GM18870 (cell line): ENCODE measurements at regions not wholly inside any gene's neighbourhood (a gene's known extent, or its start where the extent isn't known, plus 50 kb on each side); places are given as distances from the start of the nearest gene placed in this dataset.
"Not testable (repeated sequence)": the region's sequence is repeated elsewhere in the genome, so short reads cannot be mapped to it uniquely, and the experiment has no call there.

Experiments used
- ATAC-seq: cut with Tn5 transposase; IDR thresholded peaks from one replicate; pipeline ENCODE4 v1.9.1; 2021; ENCODE audit warnings: moderate library complexity; ENCODE audit not compliant: unreplicated experiment

DNA sequence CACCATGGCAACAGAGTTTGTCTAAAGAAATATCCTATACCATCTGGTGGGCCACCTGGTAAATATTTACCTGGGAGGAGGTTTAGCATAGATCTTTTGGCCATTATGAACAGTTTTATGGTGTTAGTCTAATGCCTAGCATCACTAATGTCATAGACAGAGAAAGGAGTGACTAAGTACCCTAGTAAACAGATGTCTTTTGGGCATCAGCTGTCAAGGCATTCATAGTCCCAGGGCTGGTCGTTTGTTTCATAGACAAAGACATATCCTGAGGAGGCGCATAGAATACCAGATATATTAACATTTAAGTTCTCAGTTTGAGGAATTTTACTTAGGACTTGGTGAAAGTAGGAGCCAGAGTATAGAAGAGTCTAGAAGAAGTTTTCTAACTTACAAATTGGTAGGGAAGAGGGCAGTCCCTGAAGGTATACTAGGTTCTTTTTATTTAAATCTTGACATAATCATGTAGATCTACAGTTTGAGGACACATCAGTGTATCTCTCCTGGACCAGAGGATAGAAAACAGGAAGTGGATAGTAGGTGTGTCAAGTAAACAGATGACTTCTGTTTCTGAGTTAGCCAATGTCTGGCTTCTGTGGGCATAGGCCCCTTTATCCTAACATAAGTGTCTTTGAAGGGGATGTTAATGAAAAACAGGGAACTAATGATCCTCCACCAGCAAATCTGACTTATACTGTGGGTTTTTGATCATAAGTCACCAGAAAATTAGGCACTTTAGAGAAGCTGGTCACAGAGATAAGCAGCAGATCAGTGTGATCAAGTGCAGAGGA is 105.0 kb upstream of the PRSS3 start:
- ATAC-seq = no peak

DNA sequence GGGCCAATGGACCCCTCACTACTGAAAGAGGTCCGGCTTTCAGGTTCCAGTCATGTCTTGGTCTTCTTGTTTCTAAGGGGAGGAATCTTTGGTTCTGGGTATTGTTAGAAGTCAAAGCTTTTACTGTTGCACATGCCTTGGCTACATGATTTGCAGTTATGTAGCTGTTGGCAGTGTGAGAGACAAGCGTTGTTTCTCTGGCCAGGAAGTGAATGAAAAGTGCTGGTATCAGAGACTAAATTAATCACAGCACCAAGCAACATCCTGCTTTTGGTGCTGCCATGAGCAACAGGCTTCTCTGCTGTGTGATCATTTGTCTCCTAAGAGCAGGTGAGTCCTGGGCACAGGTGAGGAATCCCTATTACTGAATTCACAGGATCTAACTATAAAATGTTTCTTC is 100.1 kb upstream of the PRSS3 start:
- ATAC-seq = no peak

DNA sequence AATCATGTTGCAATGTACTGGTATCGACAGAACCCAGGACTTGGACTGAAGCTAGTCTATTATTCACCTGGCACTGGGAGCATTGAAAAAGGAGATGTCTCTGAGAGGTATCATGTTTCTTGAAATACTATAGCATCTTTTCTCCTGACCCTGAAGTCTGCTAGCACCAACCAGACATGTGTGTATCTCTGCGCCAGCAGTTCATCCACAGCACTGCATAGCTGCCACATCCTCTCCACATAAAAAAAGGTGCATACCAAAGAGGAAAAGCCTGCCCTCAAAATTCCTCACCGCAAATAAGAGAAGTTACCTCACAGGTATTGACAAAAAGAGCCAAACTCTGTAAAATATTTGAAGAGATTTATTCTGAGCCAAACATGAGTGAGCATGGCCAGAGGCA is 99.5 kb upstream of the PRSS3 start:
- no peak for ATAC-seq

DNA sequence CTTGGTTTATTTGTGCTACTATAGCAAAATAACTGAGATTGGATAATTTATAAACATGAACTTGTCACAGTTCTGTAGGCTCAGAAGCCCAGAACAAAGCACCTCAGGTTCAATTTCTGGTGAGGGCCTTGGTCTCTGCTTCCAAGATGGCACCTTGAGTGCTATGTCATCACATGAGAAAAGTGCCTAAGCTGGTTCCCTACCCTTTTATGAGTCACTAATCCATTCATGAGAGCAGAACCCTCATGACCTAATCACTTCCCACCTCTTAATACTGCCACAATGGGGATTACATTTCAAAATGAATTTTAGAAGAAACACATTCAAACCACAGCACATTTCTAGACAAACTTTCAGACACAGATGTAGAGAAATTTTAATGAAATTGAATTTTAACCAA is 98.2 kb upstream of the PRSS3 start:
- ATAC-seq = no peak

DNA sequence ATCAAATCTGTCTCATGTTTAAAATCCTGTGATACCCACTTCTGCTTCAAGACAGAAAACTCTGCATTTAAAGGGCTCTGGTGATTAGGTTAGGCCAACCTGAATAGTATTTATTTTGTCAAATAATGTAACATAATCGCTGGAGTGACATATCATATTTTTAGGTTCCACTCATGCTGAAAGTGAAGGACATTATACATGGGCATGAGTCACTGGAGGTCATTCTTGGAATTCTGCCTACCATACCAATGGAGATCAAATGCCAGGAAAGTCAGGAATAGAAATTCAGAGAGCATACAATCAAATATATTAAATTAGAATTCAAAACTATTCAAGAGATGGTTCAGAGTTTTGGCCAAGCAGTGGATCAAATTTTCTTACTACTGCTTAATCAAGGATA is 97.1 kb upstream of the PRSS3 start:
- ATAC-seq = no peak

DNA sequence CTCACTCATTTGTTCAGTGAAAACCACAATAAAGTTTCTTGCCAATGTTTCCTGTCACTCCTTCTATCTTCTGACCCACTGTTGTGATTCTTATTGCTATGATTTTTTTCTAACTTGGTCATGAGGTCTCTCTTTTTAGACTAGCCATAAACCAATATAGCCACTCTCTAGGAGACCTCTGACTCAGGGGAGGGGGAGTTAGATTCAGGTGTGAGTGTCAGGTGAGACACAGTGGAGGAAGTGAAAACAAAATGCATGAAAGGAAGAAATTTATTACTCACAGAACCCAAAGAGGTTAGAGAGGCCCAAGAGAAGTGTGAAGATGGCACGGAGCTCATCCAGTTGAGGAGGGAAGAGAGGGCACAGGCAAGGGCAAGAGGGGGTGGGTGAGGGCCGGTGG is 94.4 kb upstream of the PRSS3 start:
- ATAC-seq = not testable (repeated sequence)

DNA sequence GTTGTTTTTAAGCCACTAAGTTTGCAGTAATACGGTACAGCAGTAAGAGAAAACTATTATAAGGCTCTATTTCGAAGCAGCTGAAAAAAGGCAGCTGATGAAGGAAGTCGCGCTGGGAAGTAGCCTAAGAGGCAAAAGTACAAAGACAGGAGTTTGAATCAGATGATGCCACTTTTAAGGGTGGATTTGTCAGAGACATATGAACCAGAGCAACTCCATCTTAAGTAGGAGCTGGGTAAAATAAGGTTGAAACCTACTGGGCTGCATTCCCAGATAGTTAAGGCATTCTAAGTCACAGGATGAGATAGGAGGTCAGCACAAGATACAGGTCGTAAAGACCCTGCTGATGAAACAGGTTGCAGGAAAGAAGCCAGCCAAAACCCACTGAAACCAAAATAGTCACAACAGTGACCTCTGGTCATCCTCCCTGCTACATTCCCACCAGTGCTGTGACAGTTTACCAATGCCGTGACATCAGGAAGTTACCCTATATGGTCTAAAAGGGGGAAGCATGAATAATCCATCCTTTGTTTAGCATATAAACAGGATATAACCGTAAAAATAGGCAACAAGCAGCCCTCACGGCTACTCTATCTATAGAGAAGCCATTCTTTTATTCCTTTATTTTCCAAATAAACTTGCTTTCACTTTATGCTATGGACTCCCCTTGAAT is 91.8 kb upstream of the PRSS3 start:
- ATAC-seq = no peak

DNA sequence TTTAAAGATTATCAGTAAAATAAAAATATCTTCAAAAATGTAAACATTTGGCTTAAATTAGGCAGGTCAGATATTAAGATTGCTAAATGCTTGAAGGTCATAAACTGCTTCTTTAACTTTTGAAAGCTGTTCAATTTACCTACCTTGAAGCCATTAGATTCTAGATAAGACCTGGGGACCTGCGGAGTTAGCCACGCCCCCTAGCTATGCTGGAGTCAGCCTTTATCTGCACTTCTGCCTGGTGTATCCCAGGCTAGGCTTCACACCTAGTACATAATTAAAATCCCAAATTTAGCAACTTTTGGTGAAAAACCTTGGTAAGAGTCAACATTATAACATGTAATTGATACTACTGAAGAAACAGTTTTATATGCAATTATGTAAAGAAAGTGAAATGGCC is 89.9 kb upstream of the PRSS3 start:
- not testable (repeated sequence) for ATAC-seq

DNA sequence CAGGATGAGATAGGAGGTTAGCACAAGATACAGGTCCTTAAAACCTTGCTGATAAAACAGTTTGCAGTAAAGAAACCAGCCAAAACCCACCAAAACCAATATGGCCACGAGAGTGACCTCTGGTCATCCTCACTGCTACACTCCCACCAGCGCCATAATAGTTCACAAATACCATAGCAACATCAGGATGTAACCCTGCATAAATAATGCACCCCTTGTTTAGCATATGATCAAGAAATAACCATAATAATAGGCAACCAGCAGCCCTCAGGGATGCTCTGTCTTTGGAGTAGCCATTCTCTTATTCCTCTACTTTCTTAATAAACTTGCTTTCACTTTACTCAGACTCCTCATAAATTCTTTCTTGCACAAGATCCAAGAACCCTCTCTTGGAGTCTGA is 86.9 kb upstream of the PRSS3 start:
- no peak for ATAC-seq

DNA sequence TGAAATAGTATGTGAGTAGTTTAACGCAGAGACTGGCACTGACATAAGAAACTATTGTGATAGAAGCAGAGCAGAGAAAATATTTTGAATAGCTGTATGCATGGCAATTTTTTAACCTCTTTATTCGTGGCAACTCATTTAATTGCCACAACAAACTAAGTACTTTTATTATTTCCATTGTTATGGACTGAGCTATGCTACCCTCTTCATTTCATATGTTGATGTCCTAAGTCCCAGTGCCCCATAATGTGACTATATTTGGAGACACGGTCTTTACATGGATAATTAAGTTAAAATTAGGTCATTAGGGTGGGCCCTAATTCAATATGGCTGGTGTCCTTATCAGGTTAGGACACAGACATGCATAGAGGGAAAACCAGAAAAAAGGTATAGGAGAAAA is 86.1 kb upstream of the PRSS3 start:
- no peak for ATAC-seq

DNA sequence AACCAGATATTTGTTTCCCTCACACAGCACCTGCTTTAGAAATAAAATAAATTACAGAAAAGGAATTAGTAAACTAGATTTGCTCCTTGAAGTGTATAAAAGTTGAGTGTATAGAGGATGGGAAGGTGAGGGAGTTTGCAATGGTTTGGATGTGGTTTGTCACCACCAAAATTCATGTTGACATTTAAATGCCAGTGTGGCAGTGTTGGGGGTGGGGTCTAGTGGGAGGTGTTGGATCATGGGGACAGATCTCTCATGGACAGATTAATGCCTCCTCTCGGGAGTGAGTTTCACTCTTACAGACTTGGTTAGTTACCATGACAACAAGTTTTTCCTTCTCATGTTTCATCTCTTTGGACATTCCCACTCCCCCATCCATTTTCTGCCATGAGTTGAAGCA is 83.9 kb upstream of the PRSS3 start:
- not testable (repeated sequence) for ATAC-seq

DNA sequence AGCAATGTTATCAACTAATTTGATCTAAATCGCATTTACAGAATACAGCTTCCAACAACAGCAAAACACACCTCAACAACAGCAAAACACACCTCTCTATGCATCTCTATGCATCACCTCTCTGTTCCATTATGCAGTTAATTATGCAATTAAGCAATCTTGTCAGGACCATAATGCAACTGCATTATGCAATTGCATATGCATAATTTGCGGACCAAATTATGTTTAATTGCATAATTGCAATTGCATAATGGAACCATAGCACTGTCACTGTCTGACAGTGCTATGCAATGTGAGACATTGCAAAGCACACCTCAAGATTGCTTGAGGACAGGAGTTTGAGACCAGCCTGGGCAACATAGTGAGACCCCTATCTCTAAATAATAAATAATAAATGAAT is 80.4 kb upstream of the PRSS3 start:
- ATAC-seq = no peak

DNA sequence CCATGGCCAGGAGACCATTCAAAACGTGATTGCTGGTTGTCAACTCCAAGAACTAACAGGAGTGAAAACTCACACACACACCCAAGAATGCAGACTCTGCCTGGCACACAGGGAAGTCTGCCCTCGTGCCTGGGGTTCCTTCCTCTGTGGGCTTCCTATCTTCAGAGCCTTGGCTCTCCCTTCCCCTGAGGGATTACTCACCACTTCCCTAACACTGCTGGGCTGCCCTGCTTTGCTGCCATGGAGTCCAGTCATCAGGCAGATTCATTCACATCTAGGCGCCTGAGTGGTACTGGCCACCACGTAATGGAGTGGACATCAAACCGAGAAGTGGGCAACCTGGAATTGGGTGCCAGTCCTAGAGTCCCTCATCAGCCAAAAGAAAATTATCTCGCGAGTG is 76.4 kb upstream of the PRSS3 start:
- ATAC-seq = no peak

DNA sequence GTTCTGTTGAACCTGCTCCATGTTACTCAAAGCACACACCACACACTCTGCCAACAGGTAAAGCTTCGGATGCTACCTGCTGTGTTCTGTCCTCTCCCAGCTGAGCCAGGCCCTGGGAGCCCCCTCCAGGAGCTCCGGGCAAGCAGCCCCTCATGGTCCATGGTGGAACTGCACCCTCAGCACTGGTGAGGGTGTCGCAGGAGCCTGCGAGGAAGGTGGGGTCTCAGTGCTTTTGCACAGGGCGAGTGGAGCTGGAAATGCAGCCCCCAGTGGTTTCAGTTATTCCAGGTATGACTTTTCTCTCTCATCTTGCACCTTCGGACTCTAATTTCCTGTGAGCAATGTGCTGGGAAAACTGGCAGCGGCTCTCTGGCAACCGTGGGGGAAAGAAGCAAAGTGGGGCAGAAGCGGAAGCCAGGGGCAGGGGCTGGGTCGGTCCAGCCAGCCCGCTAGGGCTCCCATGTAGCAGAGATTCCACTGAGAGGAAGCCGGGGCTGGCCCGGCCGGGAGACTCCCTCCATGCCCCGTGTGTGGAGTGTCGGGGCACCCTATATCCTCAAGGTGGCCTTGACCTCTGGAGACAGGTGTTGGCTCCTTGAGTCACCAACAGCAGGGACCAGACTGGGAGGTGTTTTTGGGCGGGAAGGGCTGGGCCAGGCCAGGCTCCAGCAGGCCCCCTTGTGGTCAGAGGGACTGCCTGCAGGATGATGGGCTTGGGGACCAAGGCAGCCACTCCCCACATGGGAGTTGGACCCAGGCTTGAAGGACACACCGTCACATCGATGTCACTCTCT is 75.6 kb upstream of the PRSS3 start:
- no peak for ATAC-seq

DNA sequence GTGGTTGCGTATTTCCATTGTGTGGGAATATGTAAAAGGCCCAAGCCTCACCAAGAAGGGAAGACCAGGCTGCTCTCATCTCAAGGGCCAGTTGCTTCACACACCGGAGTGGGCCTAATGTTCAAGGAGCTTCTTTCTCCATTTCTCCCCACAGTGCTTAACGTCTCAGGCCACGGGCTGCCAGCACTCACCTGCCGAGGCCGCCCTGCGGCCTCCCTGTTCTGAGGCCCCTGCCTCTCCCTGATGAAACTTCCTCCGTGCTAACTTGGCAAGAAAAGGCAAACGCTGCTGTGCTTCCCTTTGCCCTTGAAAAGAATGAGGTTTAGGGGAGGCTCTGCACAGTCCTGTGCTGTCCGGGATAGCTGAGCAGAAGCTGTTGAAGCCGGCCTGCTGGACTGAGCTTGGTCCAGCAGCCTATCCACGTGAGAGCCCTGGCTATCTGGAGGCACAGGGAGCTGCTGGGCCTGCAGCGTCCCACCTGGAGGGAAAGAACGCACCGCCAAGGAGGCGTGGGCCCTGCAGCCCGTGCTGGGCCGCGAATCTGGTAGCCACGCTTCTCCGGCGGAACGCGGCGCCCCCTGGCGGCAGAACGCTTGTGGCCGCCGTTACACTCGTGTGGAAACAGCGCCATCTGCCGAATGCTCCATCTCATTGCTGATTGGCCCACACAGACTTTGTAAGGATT is 73.5 kb upstream of the PRSS3 start:
- peak; percentile 63 for ATAC-seq

DNA sequence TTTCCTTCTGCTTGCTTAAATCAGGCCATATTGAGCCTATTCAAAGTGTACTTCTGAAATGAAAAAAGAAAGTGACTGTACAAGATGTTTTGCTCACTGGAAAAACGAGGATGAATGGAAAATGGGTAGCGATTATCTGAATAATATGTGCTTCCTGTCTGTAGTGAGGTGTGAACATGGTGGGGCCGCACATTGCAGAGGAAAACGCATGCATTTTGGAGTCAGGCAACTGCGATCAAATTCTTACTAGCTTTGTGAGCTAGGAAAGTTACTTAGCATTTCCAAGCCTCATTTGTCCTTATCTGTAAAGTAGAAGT is 73.0 kb upstream of the PRSS3 start:
- no peak for ATAC-seq

DNA sequence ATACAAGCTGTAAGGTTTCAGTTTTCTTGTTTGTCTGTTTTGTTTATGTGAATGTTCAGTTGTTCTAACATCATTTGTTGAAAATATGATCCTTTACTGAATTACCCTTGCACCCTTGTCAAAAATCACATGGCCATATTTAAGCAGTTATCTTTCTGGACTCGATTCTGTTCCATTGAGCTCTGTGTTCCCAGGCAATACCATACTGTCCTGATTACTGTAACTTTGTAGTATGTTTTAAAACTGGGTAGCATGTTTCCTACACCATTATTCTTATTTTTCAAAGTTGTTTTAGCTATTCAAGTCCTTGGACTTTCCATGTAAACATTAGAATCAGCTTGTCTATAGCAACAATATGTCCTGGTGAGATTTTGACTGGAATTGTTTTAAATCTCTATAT is 66.7 kb upstream of the PRSS3 start:
- ATAC-seq = no peak

DNA sequence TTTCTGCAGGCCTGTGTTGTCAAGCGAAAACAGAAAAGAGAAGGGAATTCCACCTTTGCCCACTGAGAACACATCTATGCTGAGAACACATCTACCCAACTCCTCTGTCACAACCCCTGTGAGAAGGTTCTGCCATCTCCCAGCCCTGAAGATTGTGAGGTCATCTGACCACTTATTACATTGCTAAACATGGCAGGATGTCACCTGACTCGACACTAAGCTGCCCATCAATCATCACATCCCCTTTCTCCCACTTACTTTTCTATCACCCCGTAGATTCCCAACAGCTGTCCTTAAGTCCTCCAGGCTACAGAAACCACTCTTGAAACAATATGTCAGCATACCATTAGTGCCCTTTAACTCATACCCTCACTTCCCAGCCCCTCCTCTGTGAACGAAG is 64.2 kb upstream of the PRSS3 start:
- no peak for ATAC-seq

DNA sequence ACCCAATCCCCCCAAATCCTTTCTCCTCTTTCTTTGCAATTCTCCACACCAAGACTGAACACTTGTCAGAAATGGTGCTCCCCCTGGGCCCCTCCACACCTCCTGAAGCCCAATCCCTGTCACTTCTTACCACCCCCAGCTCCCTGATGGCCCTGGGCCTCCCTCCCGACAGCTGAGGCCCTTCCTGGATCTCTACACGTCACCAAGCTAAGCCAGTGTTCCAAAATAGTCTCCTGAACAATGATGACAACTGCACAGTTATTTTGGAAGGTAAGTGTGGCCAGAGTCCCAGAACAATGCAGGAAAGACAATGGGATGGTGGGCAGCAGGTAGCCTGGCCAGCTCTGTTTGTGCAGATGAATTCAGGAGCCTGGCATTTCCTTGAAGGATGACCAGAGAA is 63.7 kb upstream of the PRSS3 start:
- ATAC-seq = no peak

DNA sequence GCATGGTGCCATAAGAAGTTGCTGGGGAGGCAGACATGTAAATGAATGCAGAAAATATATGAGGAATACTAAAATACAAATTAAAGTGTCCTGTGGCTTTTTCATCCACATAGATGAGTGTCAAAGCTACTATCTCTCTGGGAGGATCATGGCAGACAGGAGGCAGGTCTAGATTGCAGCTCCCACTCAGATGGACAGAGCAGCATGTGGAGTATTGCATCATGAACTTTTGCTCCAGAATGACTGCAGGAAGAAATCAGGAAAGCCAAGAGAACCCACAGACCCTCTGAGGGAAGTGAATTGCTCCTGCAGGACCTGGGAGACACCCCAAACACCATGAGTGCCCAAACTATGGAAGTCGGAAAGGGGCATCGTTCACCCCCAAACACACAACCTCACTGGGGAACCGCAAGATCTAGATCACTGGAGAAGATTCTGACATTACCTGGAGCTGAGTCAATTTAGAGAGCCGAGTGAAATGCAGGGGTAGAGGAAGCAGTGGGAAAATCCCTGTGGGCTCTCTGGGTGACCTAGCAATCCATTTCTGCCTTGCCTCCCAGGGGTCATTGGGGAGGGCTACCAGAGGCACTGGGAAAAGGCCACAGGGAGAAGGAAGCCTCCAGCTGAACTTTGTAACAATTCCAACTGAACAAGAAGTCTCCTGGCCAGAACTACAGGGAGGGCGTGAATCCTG is 61.0 kb upstream of the PRSS3 start:
- not testable (repeated sequence) for ATAC-seq
